Endothelial cell of umbilical vein (primary cell): ENCODE measurements at regions not wholly inside any gene's neighbourhood (a gene's known extent, or its start where the extent isn't known, plus 50 kb on each side); places are given as distances from the start of the nearest gene placed in this dataset.
"Not testable (repeated sequence)": the region's sequence is repeated elsewhere in the genome, so short reads cannot be mapped to it uniquely, and the experiment has no call there.

Experiments
- CTCF ChIP-seq, 2 donors: IDR thresholded peaks; 1 replicate in 1 of 2; 2 replicates in 1 of 2; pipeline ENCODE4 v1.5.1; 2011; ENCODE audit warnings: low read length in 2 of 2, mild to moderate bottlenecking in 2 of 2, moderate library complexity in 2 of 2, control low read depth in 1 of 2, inconsistent platforms in 1 of 2, low read depth in 1 of 2; ENCODE audit not compliant: insufficient read depth in 1 of 2; ENCODE audit errors: extremely low read depth in 1 of 2
- EZH2 ChIP-seq: IDR thresholded peaks from 2 replicates; pipeline ENCODE4 v1.6.1; 2012; ENCODE audit warnings: borderline replicate concordance, low read depth, mild to moderate bottlenecking, moderate library complexity, low read length, inconsistent platforms; ENCODE audit not compliant: severe bottlenecking
- FOS ChIP-seq: IDR thresholded peaks from 2 replicates; pipeline ENCODE4 v1.6.1; 2011; ENCODE audit warnings: mild to moderate bottlenecking, low read length, moderate library complexity, borderline replicate concordance; ENCODE audit not compliant: insufficient read depth
- GATA2 ChIP-seq: IDR thresholded peaks from 2 replicates; pipeline ENCODE4 v1.7.0; 2011; ENCODE audit warnings: low read depth, mild to moderate bottlenecking, moderate library complexity, mixed read lengths, low read length; ENCODE audit not compliant: insufficient read length, insufficient read depth
- JUN ChIP-seq: IDR thresholded peaks from 2 replicates; pipeline ENCODE4 v1.6.1; 2011; ENCODE audit warnings: borderline replicate concordance, low read depth; ENCODE audit not compliant: insufficient read length, insufficient read depth
- MYC ChIP-seq: IDR thresholded peaks from one replicate; pipeline ENCODE4 v1.6.1; 2011; ENCODE audit warnings: mild to moderate bottlenecking, low read depth, low read length
- POLR2AphosphoS5 ChIP-seq: IDR thresholded peaks from 2 replicates; pipeline ENCODE4 v1.6.1; 2012; ENCODE audit warnings: low read depth, mild to moderate bottlenecking, control low read depth, low read length, moderate library complexity; ENCODE audit not compliant: insufficient read depth

GRCh38 chr2:65890131-65890530 lies 457.7 kb upstream of the SPRED2 start:
- TF ChIP-seq POLR2AphosphoS5; EZH2; MYC; FOS; CTCF (IDR thresholded peaks at IDR 0.05; ENCODE audit: extremely low read depth in 1 of 2, insufficient read depth in 1 of 2, low read depth in 1 of 2, low read length in 2 of 2); GATA2; JUN: not testable (repeated sequence)
